HepG2 (cell line): ENCODE measurements at regions not wholly inside any gene's neighbourhood (a gene's known extent, or its start where the extent isn't known, plus 50 kb on each side); places are given as distances from the start of the nearest gene placed in this dataset.

Source experiments
- ATAC-seq: fragments of 200-7000 bp; cut with Tn5 transposase; 3 replicates; pipeline ENCODE4 v1.9.1; 2020; ENCODE audit warnings: mild to moderate bottlenecking, moderate library complexity
- BruUV-seq: library from RNA; stranded (reverse); fragments of 400-500 nt; replicated peaks from 2 replicates; lab custom pipeline; 2021; lab: Mats Ljungman, UMichigan
- CTCF ChIA-PET: fragments of 300-600 bp; formaldehyde crosslinking; extraction: SDS; loops from one replicate; lab custom pipeline; 2021; ENCODE audit warnings: low total read pairs, inconsistent platforms, low intra/inter-chr PET ratio; lab: Yijun Ruan, JAX
- POLR2A ChIA-PET: fragments of 350-600 bp; sonication (Branson Sonifier 250); formaldehyde crosslinking; loops from one replicate; lab custom pipeline; 2020; ENCODE audit warnings: antibody characterized with exemption, inconsistent platforms; lab: Yijun Ruan, JAX
- DNase-seq: peaks from one replicate; pipeline ENCODE4 v3.0.0-alpha.2; 2015; ENCODE audit warnings: low spot score
- FAIRE-seq: peaks from 3 replicates; lab custom pipeline; 2011; peaks lifted over from hg19 to GRCh38; lab: Jason Lieb, UNC
- H2AFZ ChIP-seq: one replicate; pipeline ENCODE4 v1.6.1; 2011; ENCODE audit warnings: low read length, inconsistent platforms
- H3K27ac ChIP-seq: fragments of 300-600 bp; 3 replicates; pipeline ENCODE4 v1.8.0; 2011; ENCODE audit warnings: mixed run types, mild to moderate bottlenecking, mixed read lengths, low read length, inconsistent platforms; ENCODE audit not compliant: insufficient read depth; ENCODE audit errors: extremely low read length
- H3K27me3 ChIP-seq, 2 experiments: fragments of 200-600 bp in 1 of 2; 2 replicates in 1 of 2; 3 replicates in 1 of 2; pipeline versions ENCODE4 v1.6.0 to v1.8.0; 2011; ENCODE audit warnings: low read length in 2 of 2, mild to moderate bottlenecking in 2 of 2, moderate library complexity in 2 of 2, inconsistent platforms in 1 of 2; ENCODE audit not compliant: insufficient read depth in 2 of 2, control insufficient read depth in 1 of 2
- H3K36me3 ChIP-seq, 2 experiments: fragments of 200-600 bp in 1 of 2; replicated peaks in 1 of 2; 2 replicates in 1 of 2; 3 replicates in 1 of 2; pipeline versions ENCODE4 v1.5.1 to v1.8.0; 2011; ENCODE audit warnings: low read length in 2 of 2, inconsistent platforms in 1 of 2; ENCODE audit not compliant: insufficient read depth in 2 of 2, control insufficient read depth in 1 of 2
- H3K4me1 ChIP-seq: 2 replicates; pipeline ENCODE4 v1.5.1; 2012; ENCODE audit warnings: low read length, inconsistent platforms; ENCODE audit not compliant: insufficient read depth
- H3K4me2 ChIP-seq: 2 replicates; pipeline ENCODE4 v1.6.0; 2011; ENCODE audit warnings: low read depth, low read length, inconsistent platforms
- H3K4me3 ChIP-seq, 3 experiments: fragments of 200-600 bp in 1 of 3; sonication (generic), shearing (Covaris generic) in 1 of 3; replicated peaks in 1 of 3; 2 replicates each; pipeline ENCODE4 v1.5.1; 2011 to 2016; ENCODE audit warnings: low read length in 3 of 3, inconsistent platforms in 2 of 3, low read depth in 2 of 3, mild to moderate bottlenecking in 2 of 3, control low read depth in 1 of 3, mixed read lengths in 1 of 3; ENCODE audit not compliant: insufficient read depth in 1 of 3
- H3K79me2 ChIP-seq: one replicate; pipeline ENCODE4 v1.6.1; 2011; ENCODE audit warnings: low read length, inconsistent platforms; ENCODE audit not compliant: insufficient read depth
- H3K9ac ChIP-seq: 2 replicates; pipeline ENCODE4 v1.6.0; 2011; ENCODE audit warnings: mild to moderate bottlenecking, low read depth, low read length, inconsistent platforms; ENCODE audit not compliant: insufficient read depth
- H3K9me3 ChIP-seq: 2 replicates; pipeline ENCODE4 v1.5.1; 2012; ENCODE audit warnings: mild to moderate bottlenecking, low read length
- H4K20me1 ChIP-seq: 2 replicates; pipeline ENCODE4 v1.6.0; 2011; ENCODE audit warnings: inconsistent platforms, mild to moderate bottlenecking, low read length, moderate library complexity; ENCODE audit not compliant: insufficient read depth
- ARID2 ChIP-seq: sonication (generic); formaldehyde crosslinking; IDR thresholded peaks from 2 replicates; pipeline ENCODE4 v1.8.1; 2022; ENCODE audit warnings: mild to moderate bottlenecking, missing genetic modification reagents, borderline replicate concordance
- BATF2 ChIP-seq: sonication (generic); formaldehyde crosslinking; IDR thresholded peaks from 2 replicates; pipeline ENCODE4 v1.8.0; 2022; ENCODE audit warnings: mild to moderate bottlenecking, missing genetic modification reagents, moderate library complexity
- BRCA1 ChIP-seq: sonication (generic); formaldehyde crosslinking; IDR thresholded peaks from 2 replicates; pipeline ENCODE4 v1.4.0; 2020; ENCODE audit warnings: missing genetic modification reagents
- CSRNP2 ChIP-seq: sonication (generic); formaldehyde crosslinking; conservative IDR thresholded peaks from 2 replicates; pipeline ENCODE4 v1.8.0; 2022; ENCODE audit warnings: low read depth, missing genetic modification reagents
- HNF1B ChIP-seq: sonication (generic); formaldehyde crosslinking; IDR thresholded peaks from 2 replicates; pipeline ENCODE4 v1.5.1; 2020; ENCODE audit warnings: mild to moderate bottlenecking, moderate library complexity, missing genetic modification reagents
- KAT7 ChIP-seq: IDR thresholded peaks from 2 replicates; pipeline ENCODE4 v1.6.1; 2018; ENCODE audit warnings: borderline replicate concordance, missing compliant biosample characterization
- MTF2 ChIP-seq: sonication (generic); formaldehyde crosslinking; IDR thresholded peaks from 2 replicates; pipeline ENCODE4 v1.5.0; 2020; ENCODE audit warnings: missing genetic modification reagents, borderline replicate concordance
- NFIB ChIP-seq: sonication (generic); formaldehyde crosslinking; IDR thresholded peaks from 2 replicates; pipeline ENCODE4 v1.9.0; 2021; ENCODE audit warnings: missing genetic modification reagents, mild to moderate bottlenecking, borderline replicate concordance
- TEAD3 ChIP-seq: optimal IDR thresholded peaks from 2 replicates; pipeline ENCODE3; 2016; ENCODE audit warnings: borderline replicate concordance
- ZBTB20 ChIP-seq: sonication (generic); formaldehyde crosslinking; IDR thresholded peaks from 2 replicates; pipeline ENCODE4 v1.8.1; 2023; ENCODE audit warnings: missing genetic modification reagents, low read depth, mild to moderate bottlenecking, borderline replicate concordance
- ZMYM3 ChIP-seq: sonication (generic); formaldehyde crosslinking; IDR thresholded peaks from 2 replicates; pipeline ENCODE4 v1.5.1; 2020; ENCODE audit warnings: mild to moderate bottlenecking, missing genetic modification reagents
- ZNF550 ChIP-seq: sonication (generic); formaldehyde crosslinking; IDR thresholded peaks from 2 replicates; pipeline ENCODE4 v1.4.0; 2020; ENCODE audit warnings: mild to moderate bottlenecking, missing genetic modification reagents, borderline replicate concordance
- ZNF766 ChIP-seq: sonication (generic); formaldehyde crosslinking; IDR thresholded peaks from 2 replicates; pipeline ENCODE4 v1.5.0; 2020; ENCODE audit warnings: missing genetic modification reagents, borderline replicate concordance
- ZNF790 ChIP-seq: sonication (generic); formaldehyde crosslinking; IDR thresholded peaks from 2 replicates; pipeline ENCODE4 v1.8.0; 2022; ENCODE audit warnings: missing genetic modification reagents, mild to moderate bottlenecking, borderline replicate concordance
- WGBS: methylation state at CpG from one replicate; pipeline ENCODE4 v1.1.6; 2017; ENCODE audit warnings: low lambda C conversion rate; 5-methylcytosine and 5-hydroxymethylcytosine counted together
- in situ Hi-C: cut with HindIII; loops from 2 replicates; pipeline ENCODE4 v1.10.0; 2017; ENCODE audit warnings: low pct_unique_long_range_greater_than_20kb; ENCODE audit not compliant: extremely low pct_ligation_motif_present
- intact Hi-C: fragments of 100-400 bp; cut with micrococcal nuclease; formaldehyde crosslinking; loops from one replicate; pipeline ENCODE4 v1.10.0; 2022; ENCODE audit not compliant: unreplicated experiment

- CTCF ChIA-PET = no interaction called here
- 0% methylated on average over 3 of the region's 3 CpGs for WGBS
- TF ChIP-seq ZNF550 (CRISPR knock-in tag) = no peak
- no peak for TF ChIP-seq BATF2
- TF ChIP-seq BRCA1 = no peak
- no peak overlapping the region for H3K9ac ChIP-seq
- no peaks in the 10 kb centered on the region for H3K36me3 ChIP-seq
- POLR2A ChIA-PET = no interaction called here
- no peak overlapping the region for H2AFZ ChIP-seq
- DNase-seq (no peak), ATAC-seq (no peak), FAIRE-seq (no peak)
- in situ Hi-C loops = no loop called here
- H4K20me1 ChIP-seq = no peaks in the 10 kb centered on the region
- no peak overlapping the region for H3K4me3 ChIP-seq
- H3K79me2 ChIP-seq = no peaks in the 10 kb centered on the region
- H3K27me3 ChIP-seq = no peaks in the 10 kb centered on the region
- intact Hi-C loops = no loop called here
- H3K4me1 ChIP-seq = no peaks in the 10 kb centered on the region
- H3K4me2 ChIP-seq = no peak overlapping the region
- H3K27ac ChIP-seq = no peak overlapping the region
- BruUV-seq = no TSS peak
- no peaks in the 10 kb centered on the region for H3K9me3 ChIP-seq
These were observed 443.4 kb downstream of the PDGFC start for GRCh38 chr4:156528216-156528615.

- Histone ChIP-seq H3K9me3 (no peaks in the 10 kb centered on the region), H3K4me2 (no peak overlapping the region), H3K27me3 (no peaks in the 10 kb centered on the region), H2AFZ (no peak overlapping the region), H3K4me1 (no peaks in the 10 kb centered on the region), H3K4me3 (no peak overlapping the region), H3K27ac (no peak overlapping the region), H3K36me3 (no peaks in the 10 kb centered on the region), H3K79me2 (no peaks in the 10 kb centered on the region), H3K9ac (no peak overlapping the region), H4K20me1 (no peaks in the 10 kb centered on the region)
- no TSS peak for BruUV-seq
- ChIA-PET POLR2A (no interaction called here), CTCF (no interaction called here)
- intact Hi-C loops = no loop called here
- ATAC-seq = no peak
- no peak for FAIRE-seq
- 0% methylated on average over 2 of the region's 2 CpGs for WGBS
- DNase-seq = no peak
- in situ Hi-C loops = no loop called here
- TF ChIP-seq ZNF766 (CRISPR knock-in tag) (no peak), NFIB (CRISPR knock-in tag) (no peak), TEAD3 (no peak), KAT7 (CRISPR knock-in tag) (no peak), HNF1B (CRISPR knock-in tag) (no peak), ZNF790 (CRISPR knock-in tag) (no peak), CSRNP2 (CRISPR knock-in tag) (no peak), ARID2 (CRISPR knock-in tag) (no peak), ZBTB20 (CRISPR knock-in tag) (no peak), MTF2 (CRISPR knock-in tag) (no peak), ZMYM3 (CRISPR knock-in tag) (no peak)
These were observed 444.2 kb downstream of the PDGFC start for GRCh38 chr4:156527237-156527993.
